ENCODE measurements at regions not wholly inside any gene's neighbourhood (a gene's known extent, or its start where the extent isn't known, plus 50 kb on each side); places are given as distances from the start of the nearest gene placed in this dataset.

GRCh38 chr5:86880785-86881492 is 263.2 kb downstream of the COX7C start:
- DNase-seq = peak; percentile 63

GRCh38 chr5:86881493-86882090 is 263.9 kb downstream of the COX7C start:
- no peak for DNase-seq

- no peak for DNase-seq
Measured at GRCh38 chr5:86884608-86885007, 266.9 kb downstream of the COX7C start.

GRCh38 chr5:86885011-86885410 is 267.3 kb downstream of the COX7C start:
- DNase-seq = no peak

- no peak for DNase-seq
Measured at GRCh38 chr5:86885489-86886230, 267.9 kb downstream of the COX7C start.

GRCh38 chr5:86890375-86890774 is 272.6 kb downstream of the COX7C start:
- no peak for DNase-seq

- no peak for DNase-seq
Measured at GRCh38 chr5:86894056-86894455, 276.3 kb downstream of the COX7C start.

- no peak for DNase-seq
Measured at GRCh38 chr5:86896916-86897315, 279.2 kb downstream of the COX7C start.

- DNase-seq = no peak
Measured at GRCh38 chr5:86909418-86910295, 291.9 kb downstream of the COX7C start.

GRCh38 chr5:86917117-86917579 is 299.4 kb downstream of the COX7C start:
- no peak for DNase-seq

- DNase-seq = no peak
Measured at GRCh38 chr5:86918246-86918645, 300.5 kb downstream of the COX7C start.

- no peak for DNase-seq
Measured at GRCh38 chr5:86926033-86926432, 308.3 kb downstream of the COX7C start.

GRCh38 chr5:86929123-86929766 is 311.5 kb downstream of the COX7C start:
- DNase-seq = no peak

- no peak for DNase-seq
Measured at GRCh38 chr5:86951761-86952160, 315.9 kb upstream of the RASA1 start.

- DNase-seq = no peak
Measured at GRCh38 chr5:86964889-86965288, 302.8 kb upstream of the RASA1 start.

GRCh38 chr5:86968301-86968753 is 299.4 kb upstream of the RASA1 start:
- peak; percentile 1 for DNase-seq

- DNase-seq = no peak
Measured at GRCh38 chr5:86970361-86970760, 297.3 kb upstream of the RASA1 start.

- DNase-seq = peak; percentile 1
Measured at GRCh38 chr5:86971034-86971571, 296.6 kb upstream of the RASA1 start.

GRCh38 chr5:86974955-86975354 is 292.7 kb upstream of the RASA1 start:
- no peak for DNase-seq

- DNase-seq = no peak
Measured at GRCh38 chr5:86977190-86977589, 290.5 kb upstream of the RASA1 start.

- DNase-seq = no peak
Measured at GRCh38 chr5:86977808-86978207, 289.9 kb upstream of the RASA1 start.

- no peak for DNase-seq
Measured at GRCh38 chr5:86979811-86980411, 287.8 kb upstream of the RASA1 start.
